ENCODE measurements at regions not wholly inside any gene's neighbourhood (a gene's known extent, or its start where the extent isn't known, plus 50 kb on each side); places are given as distances from the start of the nearest gene placed in this dataset.
"Not testable (repeated sequence)": the region's sequence is repeated elsewhere in the genome, so short reads cannot be mapped to it uniquely, and the experiment has no call there.

GRCh38 chr10:62996516-62996915 lies 136.6 kb upstream of the NRBF2 start:
- no peak for DNase-seq

- no peak for DNase-seq
These were observed 140.0 kb upstream of the NRBF2 start for GRCh38 chr10:62993121-62993520.

DNA sequence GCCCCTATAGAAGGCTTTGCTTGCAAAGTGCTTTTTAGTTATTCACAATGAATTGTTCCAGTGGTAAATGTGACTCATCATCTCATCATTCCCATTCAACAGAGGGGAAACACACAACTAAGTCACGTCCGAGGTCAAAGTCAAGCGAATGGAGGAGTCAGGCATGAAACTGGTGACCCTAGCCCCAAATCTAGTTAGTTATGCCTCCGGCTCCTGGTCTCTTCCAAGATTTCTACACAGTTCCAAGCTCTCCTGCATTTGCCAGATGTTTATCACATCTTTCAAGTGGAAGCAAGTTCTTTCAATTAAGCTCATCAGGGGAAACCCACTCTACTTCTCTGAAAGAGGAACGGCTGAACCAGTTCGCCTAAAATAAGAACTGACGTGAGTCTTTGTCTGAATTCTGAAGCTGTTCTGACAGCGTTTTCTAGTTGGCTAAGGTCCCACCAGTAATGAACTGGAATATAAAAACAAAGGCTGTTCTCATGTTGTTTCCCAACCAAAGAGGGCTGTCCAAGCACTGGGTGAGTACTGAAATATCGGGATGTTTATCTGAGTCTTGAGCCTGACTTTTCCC lies 140.9 kb upstream of the NRBF2 start:
- DNase-seq = peak; percentile 40

DNA sequence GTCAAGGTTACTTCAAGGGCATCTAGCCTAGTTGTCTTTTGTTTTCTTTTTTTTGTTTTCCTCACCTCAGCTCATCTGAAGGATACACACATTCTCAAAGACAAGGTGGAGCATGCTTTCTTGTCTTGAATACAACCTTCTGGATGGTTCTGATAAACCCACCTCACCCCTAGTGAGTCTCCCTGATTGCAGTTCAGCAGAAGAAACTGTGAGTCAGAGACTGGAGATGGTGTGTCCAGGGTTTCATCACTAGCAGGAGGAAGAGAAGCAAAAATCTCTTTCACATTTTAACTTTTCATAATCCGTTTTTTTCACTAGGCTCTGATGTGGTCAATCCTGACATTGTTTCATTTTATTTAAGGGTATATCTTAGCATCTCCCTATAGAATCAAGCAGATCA lies 143.0 kb upstream of the NRBF2 start:
- DNase-seq = no peak

DNA sequence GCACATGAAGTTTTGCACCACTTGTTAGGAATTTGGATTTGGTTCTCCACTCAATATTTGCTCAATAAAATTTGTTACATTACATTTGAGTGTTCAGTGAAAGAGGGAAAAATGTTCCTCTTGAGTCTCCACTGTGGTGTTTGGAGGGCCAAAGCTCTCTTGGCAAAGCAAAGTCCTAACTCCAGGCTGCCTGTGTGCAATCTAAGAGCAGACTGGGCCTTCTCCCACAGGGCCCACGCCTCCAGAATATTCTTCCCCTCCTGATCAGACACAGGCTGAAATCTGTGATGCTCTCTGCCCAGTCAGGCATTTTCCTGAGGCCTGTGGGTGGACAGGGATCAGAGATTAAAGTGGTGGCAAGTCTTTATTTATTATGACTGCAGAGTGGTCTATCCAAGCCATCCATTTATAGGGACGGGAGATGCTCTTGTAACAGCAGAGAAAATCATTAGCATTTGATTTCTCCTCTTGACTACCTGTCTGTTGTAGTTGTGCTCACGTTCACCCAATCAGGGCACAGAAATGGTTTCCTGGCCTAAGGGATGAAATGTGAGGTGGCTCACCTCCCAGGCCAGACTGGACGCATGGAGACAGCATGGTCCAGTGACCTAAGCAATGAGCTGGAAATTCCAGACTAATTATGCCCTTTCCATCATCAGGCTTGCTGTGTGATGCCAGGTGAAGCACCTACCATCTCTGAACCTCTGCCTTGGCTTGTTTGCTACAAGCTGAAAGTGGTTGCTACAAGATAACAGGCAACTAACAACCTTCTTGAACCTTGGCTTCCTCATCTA lies 147.1 kb upstream of the NRBF2 start:
- no peak for DNase-seq

DNA sequence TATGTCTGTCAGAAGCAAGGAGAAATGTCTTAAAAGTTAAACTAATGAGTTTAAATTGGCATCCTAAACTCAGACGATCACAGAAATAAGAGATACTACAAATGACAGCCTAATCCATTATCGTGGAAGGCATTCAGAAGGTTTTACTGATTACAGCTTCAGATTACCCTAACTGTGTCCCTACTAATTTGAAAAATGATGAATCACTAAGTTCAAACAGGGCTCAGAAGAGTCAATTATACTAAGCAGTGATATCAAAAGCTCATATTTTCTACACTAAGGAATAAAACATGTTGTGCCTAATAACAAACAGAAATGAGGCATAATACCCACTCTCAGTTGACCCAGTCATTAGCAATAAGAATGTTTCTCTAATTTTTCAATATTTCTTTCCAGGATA lies 152.0 kb upstream of the NRBF2 start:
- DNase-seq = no peak

GRCh38 chr10:62980687-62981086 lies 152.4 kb upstream of the NRBF2 start:
- no peak for DNase-seq

GRCh38 chr10:62979921-62980320 lies 153.2 kb upstream of the NRBF2 start:
- DNase-seq = no peak

DNA sequence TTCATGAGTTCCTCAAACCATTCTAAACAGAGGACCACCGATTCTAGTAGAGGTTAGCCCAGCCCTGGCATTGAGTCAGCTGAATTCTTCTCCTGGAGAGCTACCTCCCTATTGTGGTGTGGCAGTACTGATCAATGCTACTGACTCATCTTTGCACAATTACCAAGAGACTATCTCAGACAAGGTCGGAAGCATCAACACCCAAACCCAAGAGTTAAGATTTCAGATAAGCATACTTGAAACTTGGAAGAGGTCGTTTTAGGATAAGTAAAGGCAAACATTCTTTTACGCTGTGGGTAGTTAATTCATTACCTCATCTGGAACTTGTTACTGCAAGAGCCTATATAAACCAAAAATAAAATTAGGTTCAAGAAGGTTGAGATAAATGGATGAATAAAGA lies 154.6 kb upstream of the NRBF2 start:
- DNase-seq = no peak

DNA sequence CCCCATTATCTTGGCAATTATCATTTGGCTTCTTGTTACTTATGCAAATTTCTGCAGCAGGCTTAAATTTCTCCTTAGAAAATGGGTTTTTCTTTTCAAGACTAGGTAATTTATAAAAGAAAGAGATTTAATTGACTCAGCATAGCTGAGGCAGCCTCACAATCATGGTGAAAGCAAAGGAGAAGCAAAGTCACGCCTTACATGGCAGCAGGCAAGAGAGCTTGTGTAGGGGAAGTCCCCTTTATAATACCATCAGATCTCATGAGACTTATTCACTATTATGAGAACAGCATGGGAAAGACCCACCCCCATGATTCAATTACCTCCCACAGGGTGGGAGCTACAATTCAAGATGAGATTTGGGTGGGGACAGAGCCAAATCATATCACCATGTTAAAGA lies 158.3 kb upstream of the NRBF2 start:
- DNase-seq = not testable (repeated sequence)

DNA sequence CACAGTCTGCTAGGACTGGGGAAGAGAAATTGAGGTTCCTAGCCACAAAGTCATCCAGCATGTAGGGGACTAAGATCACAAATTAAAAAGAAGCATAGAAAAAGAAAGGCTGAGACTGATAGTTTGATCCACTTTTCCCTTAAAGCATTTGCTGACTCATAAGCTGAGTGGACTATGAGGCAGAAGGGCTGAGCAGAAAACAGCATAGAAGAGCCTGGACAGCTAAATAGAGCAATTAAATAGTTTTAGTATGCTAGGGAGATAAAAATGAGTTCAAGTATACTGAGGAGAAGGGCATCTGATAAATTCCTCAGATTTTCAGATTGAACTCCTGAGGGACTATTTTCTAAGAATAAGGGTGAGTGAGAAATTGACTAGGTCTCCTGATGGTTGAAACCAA lies 155.9 kb upstream of the EGR2 start:
- DNase-seq = no peak

DNA sequence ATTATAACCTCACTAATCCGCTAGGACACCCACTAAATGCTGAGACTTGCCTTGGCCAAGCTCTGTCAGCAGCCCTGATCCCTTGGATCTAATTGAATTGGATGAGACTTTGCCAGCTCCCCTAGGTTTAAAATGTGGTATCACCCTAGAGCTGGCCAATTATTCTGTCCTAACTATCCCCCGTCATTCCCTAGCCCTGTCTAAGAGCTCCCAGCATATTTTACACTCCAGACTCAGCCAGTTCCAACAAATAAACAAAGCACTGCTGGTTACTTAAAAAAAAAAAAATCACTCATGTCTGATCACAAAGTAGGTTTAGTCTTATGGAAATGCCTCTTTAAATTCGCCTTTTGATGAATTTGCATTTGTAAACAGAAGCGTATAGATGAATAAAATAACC lies 147.9 kb upstream of the EGR2 start:
- DNase-seq = no peak

DNA sequence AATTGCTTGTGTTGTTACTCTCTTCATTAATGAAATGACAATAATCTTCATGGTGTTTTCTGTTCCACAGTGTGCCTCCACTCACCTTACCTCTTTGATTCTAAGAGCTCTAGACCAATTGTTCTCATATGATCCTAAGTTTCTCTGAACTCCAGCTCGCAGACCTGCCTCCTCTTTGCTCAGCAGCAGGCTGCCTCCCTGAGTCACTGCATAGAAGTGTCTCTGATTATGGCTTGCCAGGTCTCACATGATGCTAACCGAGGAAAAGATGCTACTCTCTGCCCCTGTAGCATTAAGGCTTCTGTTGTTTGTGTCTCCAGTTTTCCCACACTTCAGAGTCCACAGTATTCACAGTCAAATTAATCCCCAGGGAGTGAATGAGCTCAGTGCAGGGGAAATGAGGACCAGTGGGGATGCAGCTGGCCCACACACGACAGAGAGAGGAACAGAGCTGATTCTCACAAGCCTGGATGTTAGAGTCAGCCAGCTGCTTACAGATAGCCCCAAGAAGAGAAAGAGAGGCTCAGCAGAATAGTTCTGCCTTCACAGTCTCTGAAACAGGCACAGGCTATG lies 145.9 kb upstream of the EGR2 start:
- DNase-seq = peak; percentile 6

- DNase-seq = peak; percentile 74
These were observed 144.2 kb upstream of the EGR2 start for GRCh38 chr10:62960416-62960815.

- DNase-seq = peak; percentile 15
These were observed 143.4 kb upstream of the EGR2 start for GRCh38 chr10:62959553-62959952.

GRCh38 chr10:62958980-62959379 lies 142.8 kb upstream of the EGR2 start:
- no peak for DNase-seq

DNA sequence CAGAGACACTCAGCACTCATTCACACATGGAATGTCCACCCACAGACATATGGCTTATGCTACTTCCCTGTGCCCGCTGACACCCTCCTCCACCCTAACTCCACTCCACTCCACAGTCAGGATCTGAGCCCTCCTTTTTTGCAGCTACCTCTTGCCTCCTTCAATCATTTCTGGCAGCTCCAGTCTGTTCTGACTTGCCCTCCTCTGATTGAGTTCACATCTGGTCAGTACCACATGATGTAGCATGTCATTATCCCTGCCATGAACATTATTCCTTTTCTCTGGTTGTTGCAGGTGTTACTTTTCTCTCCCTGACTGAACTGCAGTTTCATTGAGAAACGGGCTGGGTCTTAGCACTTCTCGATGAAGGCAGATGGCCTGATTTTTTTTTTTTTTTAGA lies 130.1 kb upstream of the EGR2 start:
- DNase-seq = no peak

DNA sequence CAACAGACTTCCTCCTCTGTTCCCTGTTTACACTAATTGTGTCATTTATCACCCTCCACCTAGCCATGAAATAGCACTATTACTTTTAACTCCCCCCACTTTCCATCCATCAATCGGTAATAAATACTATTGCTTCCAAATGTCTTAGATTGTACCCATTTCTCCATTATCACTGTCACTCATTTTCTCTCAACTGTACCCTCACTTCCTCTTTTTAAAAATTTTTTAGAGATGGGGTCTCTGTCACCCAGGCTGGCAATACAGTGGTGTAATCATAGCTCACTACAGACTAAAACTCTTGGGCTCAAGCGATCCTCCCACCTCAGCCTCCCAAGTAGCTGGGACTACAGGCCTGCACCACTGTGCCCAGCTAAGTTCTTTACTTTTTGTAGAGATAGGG lies 123.5 kb upstream of the EGR2 start:
- DNase-seq = no peak

DNA sequence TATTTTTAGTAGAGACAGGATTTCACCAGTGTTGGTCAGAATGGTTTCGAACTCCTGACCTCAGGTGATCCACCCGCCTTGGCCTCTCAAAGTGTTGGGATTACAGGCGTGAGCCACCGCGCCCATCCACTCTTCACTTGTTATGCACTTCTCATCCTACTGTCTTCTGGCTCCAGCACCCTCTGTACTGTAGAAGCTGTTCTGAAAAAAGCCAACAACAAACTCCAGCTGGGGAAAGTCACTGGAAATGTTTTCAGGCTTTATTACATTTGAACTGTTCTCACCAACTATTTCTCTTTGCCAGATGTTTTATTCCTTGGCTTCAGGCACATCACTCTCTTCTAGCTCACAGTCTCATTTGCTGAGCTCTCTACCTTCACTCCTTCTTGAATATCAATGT lies 122.5 kb upstream of the EGR2 start:
- DNase-seq = no peak

- DNase-seq = no peak
These were observed 121.5 kb upstream of the EGR2 start for GRCh38 chr10:62937674-62938073.

- no peak for DNase-seq
These were observed 118.9 kb upstream of the EGR2 start for GRCh38 chr10:62935022-62935421.

- no peak for DNase-seq
These were observed 118.1 kb upstream of the EGR2 start for GRCh38 chr10:62934258-62934657.

GRCh38 chr10:62928763-62929162 lies 112.6 kb upstream of the EGR2 start:
- not testable (repeated sequence) for DNase-seq

DNA sequence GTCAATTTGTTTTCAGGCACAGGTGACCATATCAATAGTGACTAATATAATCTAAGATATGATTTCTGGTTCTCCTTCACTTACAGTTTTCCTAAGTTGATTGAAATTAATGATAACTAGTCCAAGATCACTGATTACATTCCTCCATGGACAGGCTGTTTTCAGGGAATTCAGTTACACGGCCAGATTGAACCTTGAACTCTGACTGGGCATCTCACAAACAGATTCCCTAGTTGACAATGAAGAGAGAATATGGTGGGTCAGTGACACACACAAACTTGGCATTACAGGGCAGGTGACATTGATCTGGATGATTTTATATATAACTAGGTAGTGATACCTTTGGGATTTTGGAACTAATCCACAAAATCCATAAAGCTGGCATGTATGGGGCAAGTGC lies 110.2 kb upstream of the EGR2 start:
- no peak for DNase-seq

- no peak for DNase-seq
These were observed 108.2 kb upstream of the EGR2 start for GRCh38 chr10:62924344-62924748.
